CD8-positive, alpha-beta memory T cell (primary cell): ENCODE measurements at regions not wholly inside any gene's neighbourhood (a gene's known extent, or its start where the extent isn't known, plus 50 kb on each side); places are given as distances from the start of the nearest gene placed in this dataset.

Experiments used
- CTCF ChIA-PET: fragments of 350-600 bp; sonication (Branson Sonifier 250); formaldehyde crosslinking; loops from one replicate; lab custom pipeline; 2021; ENCODE audit warnings: antibody characterized with exemption; lab: Charles Lee
- POLR2A ChIA-PET: fragments of 350-600 bp; sonication (Branson Sonifier 250); formaldehyde crosslinking; loops from one replicate; lab custom pipeline; 2021; ENCODE audit warnings: antibody characterized with exemption; lab: Charles Lee
- DNase-seq, 5 donors: peaks; one replicate each; pipeline versions ENCODE4 v3.0.0 to v3.0.0-alpha.2; 2020 to 2022; ENCODE audit warnings: mixed read lengths in 1 of 5
- H3K27ac ChIP-seq: one replicate; pipeline ENCODE4 v1.7.0; 2013; ENCODE audit warnings: low read depth, mild to moderate bottlenecking, low read length, moderate library complexity
- H3K27me3 ChIP-seq: 2 replicates; pipeline ENCODE4 v1.7.0; 2013; ENCODE audit warnings: low read length, mild to moderate bottlenecking; ENCODE audit not compliant: insufficient read depth, poor library complexity, severe bottlenecking
- H3K36me3 ChIP-seq: 2 replicates; pipeline ENCODE4 v1.7.0; 2013; ENCODE audit warnings: mild to moderate bottlenecking, low read length, moderate library complexity; ENCODE audit not compliant: insufficient read depth
- H3K4me1 ChIP-seq: 2 replicates; pipeline ENCODE4 v1.7.0; 2013; ENCODE audit warnings: mild to moderate bottlenecking, low read length, moderate library complexity; ENCODE audit not compliant: insufficient read depth
- H3K4me3 ChIP-seq: 2 replicates; pipeline ENCODE4 v1.7.0; 2013; ENCODE audit warnings: mild to moderate bottlenecking, low read length
- H3K9me3 ChIP-seq: 2 replicates; pipeline ENCODE4 v1.7.0; 2013; ENCODE audit warnings: mild to moderate bottlenecking, low read length
- H3K27ac Mint-ChIP-seq, 8 donors: one replicate each; pipeline ENCODE4 v1.8.0; 2020 to 2021; ENCODE audit warnings: mixed read lengths in 8 of 8, mild to moderate bottlenecking in 6 of 8, inconsistent platforms in 3 of 8, moderate library complexity in 3 of 8
- H3K27me3 Mint-ChIP-seq, 2 donors: one replicate each; pipeline ENCODE4 v1.8.0; 2020 to 2021; ENCODE audit warnings: mixed read lengths in 2 of 2, mild to moderate bottlenecking in 1 of 2, moderate library complexity in 1 of 2
- H3K36me3 Mint-ChIP-seq, 3 donors: one replicate each; pipeline ENCODE4 v1.8.0; 2020 to 2021; ENCODE audit warnings: mixed read lengths in 3 of 3, inconsistent platforms in 1 of 3, mild to moderate bottlenecking in 1 of 3
- H3K4me1 Mint-ChIP-seq, 3 donors: one replicate each; pipeline ENCODE4 v1.8.0; 2020 to 2021; ENCODE audit warnings: mixed read lengths in 3 of 3, inconsistent platforms in 1 of 3, mild to moderate bottlenecking in 1 of 3
- H3K4me3 Mint-ChIP-seq, 7 donors: one replicate each; pipeline ENCODE4 v1.8.0; 2020 to 2021; ENCODE audit warnings: mixed read lengths in 7 of 7, mild to moderate bottlenecking in 6 of 7, moderate library complexity in 4 of 7, inconsistent platforms in 2 of 7
- H3K9me3 Mint-ChIP-seq, 5 donors: one replicate each; pipeline ENCODE4 v1.8.0; 2020 to 2022; ENCODE audit warnings: mixed read lengths in 5 of 5, mild to moderate bottlenecking in 3 of 5, moderate library complexity in 2 of 5, inconsistent platforms in 1 of 5

DNA sequence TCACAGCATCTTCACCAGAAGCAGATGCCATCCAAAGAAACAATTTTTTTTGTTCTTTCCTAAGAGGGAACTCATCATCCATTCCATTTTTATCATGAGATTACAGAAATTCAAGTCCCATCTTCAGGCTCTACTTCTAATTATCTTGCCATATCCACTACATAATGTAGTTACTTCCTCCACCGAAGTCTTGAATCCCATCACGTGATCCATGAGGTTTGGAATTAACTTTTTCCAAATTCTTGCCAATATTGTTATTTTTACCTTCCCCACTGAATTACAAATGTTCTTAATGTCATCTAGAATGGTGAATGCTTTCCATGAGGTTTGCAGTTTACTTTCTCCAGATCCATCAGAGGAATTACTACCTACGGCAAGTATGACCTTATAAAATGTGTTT lies 1014.7 kb upstream of the LRRN3 start:
- H3K9me3 Mint-ChIP-seq = peaks cover 0 to 6% (median 0%) of the 10 kb centered on the region in 5 donors
- Histone ChIP-seq H3K27me3 (no peaks in the 10 kb centered on the region), H3K4me3 (no peak overlapping the region), H3K4me1 (no peaks in the 10 kb centered on the region), H3K27ac (no peak overlapping the region), H3K36me3 (no peaks in the 10 kb centered on the region), H3K9me3 (no peaks in the 10 kb centered on the region)
- H3K4me1 Mint-ChIP-seq = no peaks in the 10 kb centered on the region
- no peaks in the 10 kb centered on the region for H3K36me3 Mint-ChIP-seq
- DNase-seq = no peak
- CTCF ChIA-PET = no interaction called here
- POLR2A ChIA-PET = no interaction called here
- H3K4me3 Mint-ChIP-seq = no peak overlapping the region
- H3K27ac Mint-ChIP-seq = no peak overlapping the region
- no peaks in the 10 kb centered on the region for H3K27me3 Mint-ChIP-seq

DNA sequence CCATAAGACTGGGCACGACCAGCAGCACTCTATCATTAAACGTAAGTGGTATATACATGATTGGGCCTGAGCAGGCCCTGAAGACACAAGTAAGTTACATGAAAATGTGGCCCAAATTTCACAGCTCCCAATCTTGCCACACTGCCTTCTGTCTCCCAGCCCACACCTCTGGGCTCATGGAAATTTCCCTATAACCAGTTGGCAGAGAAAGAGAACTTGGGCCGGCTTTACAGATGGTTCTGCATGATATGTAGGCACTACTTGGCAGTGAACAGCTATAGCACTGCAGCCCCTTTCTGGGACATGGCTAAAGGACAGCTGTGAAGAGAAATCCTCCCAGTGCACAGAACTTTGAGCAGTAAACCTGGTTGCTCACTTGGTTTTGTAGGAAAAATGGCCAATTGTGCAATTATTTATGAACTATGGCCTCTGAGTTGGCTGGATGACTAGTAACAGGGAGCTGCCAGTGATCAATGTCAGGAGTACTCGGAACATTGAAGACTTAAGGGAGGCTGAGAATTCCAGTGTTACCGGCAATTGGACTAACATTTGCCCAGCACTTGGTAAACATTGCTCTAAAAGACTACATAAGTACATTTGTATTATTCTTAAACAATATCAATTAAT lies 1006.6 kb upstream of the LRRN3 start:
- Histone ChIP-seq H3K27ac (no peak overlapping the region), H3K9me3 (no peaks in the 10 kb centered on the region), H3K27me3 (no peaks in the 10 kb centered on the region), H3K4me1 (no peaks in the 10 kb centered on the region), H3K4me3 (no peak overlapping the region), H3K36me3 (no peaks in the 10 kb centered on the region)
- peaks cover 0 to 2% (median 0%) of the 10 kb centered on the region in 5 donors for H3K9me3 Mint-ChIP-seq
- no peak for DNase-seq
- ChIA-PET CTCF (no interaction called here), POLR2A (no interaction called here)
- H3K27me3 Mint-ChIP-seq = no peaks in the 10 kb centered on the region
- H3K4me3 Mint-ChIP-seq = no peak overlapping the region
- H3K27ac Mint-ChIP-seq = no peak overlapping the region
- no peaks in the 10 kb centered on the region for H3K36me3 Mint-ChIP-seq
- H3K4me1 Mint-ChIP-seq = no peaks in the 10 kb centered on the region

DNA sequence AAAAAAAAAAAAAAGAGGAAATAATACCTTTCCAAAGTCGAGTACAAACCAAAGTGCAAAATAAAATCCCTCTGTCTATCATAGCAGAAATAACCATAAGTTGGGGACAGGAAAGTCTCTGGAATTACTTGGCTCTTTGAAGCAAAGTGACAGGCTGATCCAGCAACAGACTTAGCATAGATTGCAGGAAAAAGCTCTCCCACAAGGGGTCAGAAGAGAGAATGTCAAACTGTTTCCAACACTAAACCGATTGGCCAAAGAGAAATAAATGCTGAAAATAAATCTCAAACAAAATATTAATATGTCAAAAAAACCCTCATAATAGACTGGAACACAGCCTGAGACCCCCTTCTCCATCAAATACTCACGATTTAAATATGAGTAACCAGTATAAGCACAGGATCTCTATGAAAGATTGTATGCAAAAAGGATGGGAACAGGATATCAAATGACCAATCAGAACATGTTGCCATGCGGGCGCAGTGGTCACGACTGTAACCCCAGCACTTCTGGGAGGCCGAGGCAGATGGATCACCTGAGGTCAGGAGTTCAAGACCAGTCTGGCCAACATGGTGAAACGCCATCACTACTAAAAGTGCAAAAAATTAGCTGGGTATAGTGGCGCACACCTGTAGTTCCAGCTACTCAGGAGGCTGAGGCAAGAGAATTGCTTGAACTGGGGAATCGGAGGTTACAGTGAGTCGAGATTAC lies 1000.7 kb upstream of the LRRN3 start:
- Histone ChIP-seq H3K36me3 (no peaks in the 10 kb centered on the region), H3K4me3 (no peak overlapping the region), H3K27me3 (no peaks in the 10 kb centered on the region), H3K27ac (no peak overlapping the region), H3K4me1 (no peaks in the 10 kb centered on the region), H3K9me3 (no peaks in the 10 kb centered on the region)
- no peak overlapping the region for H3K4me3 Mint-ChIP-seq
- no peaks in the 10 kb centered on the region for H3K4me1 Mint-ChIP-seq
- H3K27ac Mint-ChIP-seq = no peak overlapping the region
- no peaks in the 10 kb centered on the region for H3K27me3 Mint-ChIP-seq
- POLR2A ChIA-PET = no interaction called here
- no peaks in the 10 kb centered on the region for H3K36me3 Mint-ChIP-seq
- CTCF ChIA-PET = no interaction called here
- no peak for DNase-seq
- peaks cover 0 to 2% (median 0%) of the 10 kb centered on the region in 5 donors for H3K9me3 Mint-ChIP-seq

DNA sequence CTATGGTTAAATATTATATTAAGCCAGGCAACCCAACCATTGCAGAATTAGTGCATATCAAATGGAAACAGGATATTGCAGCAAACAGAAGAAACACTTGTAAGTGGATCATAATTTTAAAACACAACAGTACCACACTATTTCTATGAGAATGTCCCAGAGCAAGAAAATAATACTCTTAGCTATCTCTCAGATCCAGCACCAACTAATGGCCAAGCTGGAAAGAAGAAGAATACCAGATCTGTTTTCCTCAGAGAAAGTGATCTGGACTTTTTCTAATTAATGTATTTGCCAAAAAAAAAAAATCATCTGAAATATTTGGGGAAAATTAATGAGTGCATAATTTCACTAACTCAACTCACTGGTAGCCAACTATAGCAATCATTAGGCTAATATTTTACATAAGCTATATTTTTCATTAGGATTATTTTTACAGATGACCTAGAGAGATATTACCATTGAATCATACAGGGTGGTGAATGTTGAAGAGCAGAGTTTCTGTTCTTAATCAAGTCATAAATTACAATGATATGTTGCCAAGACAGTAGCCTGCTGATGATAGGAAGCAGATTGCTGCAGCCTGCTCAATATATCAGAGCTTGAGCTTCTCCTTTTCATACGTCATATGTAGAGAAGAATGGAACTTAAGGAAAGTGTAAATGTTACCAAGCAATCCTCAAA lies 995.4 kb upstream of the LRRN3 start:
- no peak overlapping the region for H3K4me3 Mint-ChIP-seq
- H3K27me3 Mint-ChIP-seq = no peaks in the 10 kb centered on the region
- H3K4me1 Mint-ChIP-seq = no peaks in the 10 kb centered on the region
- no peak overlapping the region for H3K27ac Mint-ChIP-seq
- ChIA-PET CTCF (no interaction called here), POLR2A (no interaction called here)
- H3K9me3 Mint-ChIP-seq = peaks cover 0 to 8% (median 2%) of the 10 kb centered on the region in 5 donors
- Histone ChIP-seq H3K27ac (no peak overlapping the region), H3K9me3 (no peaks in the 10 kb centered on the region), H3K4me1 (no peaks in the 10 kb centered on the region), H3K27me3 (no peaks in the 10 kb centered on the region), H3K4me3 (no peak overlapping the region), H3K36me3 (no peaks in the 10 kb centered on the region)
- DNase-seq = no peak
- no peaks in the 10 kb centered on the region for H3K36me3 Mint-ChIP-seq

DNA sequence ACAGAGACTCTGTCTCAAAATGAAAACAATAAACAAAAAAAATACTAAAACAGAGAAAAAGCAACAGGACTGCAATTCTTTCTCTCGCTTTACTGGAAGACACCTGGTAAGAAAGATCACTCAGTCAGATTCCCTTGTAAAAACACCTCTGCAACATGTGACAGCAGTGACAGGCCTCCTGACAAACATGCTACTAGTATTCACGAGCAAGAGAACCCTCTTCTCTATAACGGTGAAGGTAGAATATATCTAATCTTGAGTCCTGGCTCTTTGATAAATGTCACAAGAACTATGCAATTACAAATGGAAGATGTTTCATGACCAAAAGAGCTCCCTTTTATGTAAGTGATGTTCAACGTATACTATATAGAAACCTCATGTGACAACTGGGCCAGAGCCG lies 986.7 kb upstream of the LRRN3 start:
- Histone ChIP-seq H3K4me1 (no peaks in the 10 kb centered on the region), H3K4me3 (no peak overlapping the region), H3K27me3 (no peaks in the 10 kb centered on the region), H3K9me3 (no peaks in the 10 kb centered on the region), H3K36me3 (no peaks in the 10 kb centered on the region), H3K27ac (no peak overlapping the region)
- Mint-ChIP-seq H3K36me3 (no peaks in the 10 kb centered on the region), H3K4me1 (no peaks in the 10 kb centered on the region), H3K4me3 (no peak overlapping the region), H3K27me3 (no peaks in the 10 kb centered on the region), H3K27ac (no peak overlapping the region), H3K9me3 (peaks cover 0 to 6% (median 0%) of the 10 kb centered on the region in 5 donors)
- no peak for DNase-seq
- CTCF ChIA-PET = no interaction called here
- POLR2A ChIA-PET = no interaction called here

DNA sequence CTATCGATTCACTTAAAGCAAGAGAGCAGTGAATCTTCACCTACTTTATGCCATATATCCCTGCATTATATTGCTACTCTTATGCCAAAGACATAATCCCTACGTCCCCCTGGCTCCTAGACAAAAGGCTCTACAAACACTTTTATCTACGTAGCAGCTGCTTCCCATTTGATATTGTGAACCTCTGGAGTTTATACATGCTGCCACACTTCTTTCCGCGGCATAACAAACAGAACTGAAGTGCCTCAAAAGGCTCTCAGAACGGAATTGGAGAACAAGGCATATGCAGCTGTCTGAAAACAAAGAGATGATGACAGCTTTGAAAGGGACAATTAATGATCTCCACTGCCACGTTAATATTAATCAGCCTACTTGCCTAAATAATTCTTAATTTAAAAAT lies 985.6 kb upstream of the LRRN3 start:
- no peak overlapping the region for H3K27ac Mint-ChIP-seq
- CTCF ChIA-PET = no interaction called here
- no peaks in the 10 kb centered on the region for H3K27me3 Mint-ChIP-seq
- no peaks in the 10 kb centered on the region for H3K4me1 Mint-ChIP-seq
- no peak overlapping the region for H3K4me3 ChIP-seq
- H3K4me3 Mint-ChIP-seq = no peak overlapping the region
- H3K36me3 ChIP-seq = no peaks in the 10 kb centered on the region
- no peaks in the 10 kb centered on the region for H3K9me3 ChIP-seq
- POLR2A ChIA-PET = no interaction called here
- no peak for DNase-seq
- peaks cover 0 to 6% (median 0%) of the 10 kb centered on the region in 5 donors for H3K9me3 Mint-ChIP-seq
- no peak overlapping the region for H3K27ac ChIP-seq
- no peaks in the 10 kb centered on the region for H3K4me1 ChIP-seq
- no peaks in the 10 kb centered on the region for H3K36me3 Mint-ChIP-seq
- H3K27me3 ChIP-seq = no peaks in the 10 kb centered on the region

DNA sequence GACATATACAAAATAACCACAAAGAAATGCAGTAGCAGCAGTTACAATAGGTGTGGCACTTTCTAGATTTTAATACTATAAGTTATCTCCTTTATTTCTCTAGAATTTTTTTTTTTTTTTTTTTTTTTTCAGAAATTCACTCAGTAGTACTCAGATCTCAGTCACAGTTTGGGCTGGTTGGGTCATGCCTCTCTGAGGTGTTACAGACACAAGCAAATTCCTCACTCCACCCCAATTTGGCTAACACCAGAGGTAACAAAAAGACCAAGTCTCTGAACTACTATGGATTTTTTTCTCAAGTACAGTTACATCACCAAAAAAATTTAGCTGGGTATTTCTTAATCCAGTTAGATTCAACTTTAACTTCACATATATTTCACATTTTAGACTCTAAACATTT lies 985.1 kb upstream of the LRRN3 start:
- no peaks in the 10 kb centered on the region for H3K4me1 ChIP-seq
- CTCF ChIA-PET = no interaction called here
- no peaks in the 10 kb centered on the region for H3K27me3 ChIP-seq
- H3K4me3 Mint-ChIP-seq = no peak overlapping the region
- H3K36me3 Mint-ChIP-seq = no peaks in the 10 kb centered on the region
- H3K4me3 ChIP-seq = no peak overlapping the region
- DNase-seq = no peak
- H3K27ac ChIP-seq = no peak overlapping the region
- no peaks in the 10 kb centered on the region for H3K36me3 ChIP-seq
- no peaks in the 10 kb centered on the region for H3K4me1 Mint-ChIP-seq
- H3K27me3 Mint-ChIP-seq = no peaks in the 10 kb centered on the region
- H3K27ac Mint-ChIP-seq = no peak overlapping the region
- H3K9me3 ChIP-seq = no peaks in the 10 kb centered on the region
- POLR2A ChIA-PET = no interaction called here
- H3K9me3 Mint-ChIP-seq = peaks cover 0 to 2% (median 0%) of the 10 kb centered on the region in 5 donors

DNA sequence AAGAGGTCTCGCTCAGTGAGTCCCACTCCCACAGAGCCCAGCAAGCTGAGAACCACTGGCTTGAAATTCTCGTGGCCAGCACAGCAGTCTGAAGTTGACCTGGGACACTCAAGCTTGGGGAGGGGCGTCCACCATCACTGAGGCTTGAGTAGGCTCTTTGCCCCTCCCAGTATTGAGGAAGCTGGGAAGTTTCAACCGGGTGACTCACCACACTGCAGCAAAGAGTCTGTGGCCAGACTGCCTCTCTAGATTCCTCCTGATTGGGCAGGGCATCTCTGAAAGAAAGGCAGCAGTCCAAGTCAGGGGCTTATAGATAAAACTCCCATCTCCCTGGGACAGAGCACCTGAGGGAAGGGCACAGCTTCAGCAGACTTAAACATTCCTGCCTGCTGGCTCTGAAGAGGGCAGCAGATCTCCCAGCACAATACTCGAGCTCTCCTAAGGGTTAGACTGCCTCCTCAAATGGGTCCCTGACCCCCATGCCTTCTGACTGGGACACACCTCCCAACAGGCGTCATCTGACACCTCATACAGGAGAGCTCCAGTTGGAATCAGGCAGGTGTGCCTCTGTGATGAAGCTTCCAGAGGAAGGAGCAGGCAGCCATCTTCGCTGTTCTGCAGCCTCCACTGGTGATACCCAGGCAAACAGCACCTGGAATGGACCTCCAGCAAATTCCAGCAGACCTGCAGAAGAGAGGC lies 970.9 kb upstream of the LRRN3 start:
- no peak for DNase-seq
- Mint-ChIP-seq H3K4me3 (no peak overlapping the region), H3K9me3 (peaks cover 3 to 13% (median 7%) of the 10 kb centered on the region in 5 donors), H3K36me3 (no peaks in the 10 kb centered on the region), H3K27ac (no peak overlapping the region), H3K27me3 (peaks cover 0 to 2% of the 10 kb centered on the region in 2 donors), H3K4me1 (no peaks in the 10 kb centered on the region)
- ChIA-PET CTCF (interaction anchor here (2.1 kb wide), 1 partner anchor 10 kb away, joined by 6 read pairs; no protein-coding TSS in a partner anchor), POLR2A (no interaction called here)
- no peaks in the 10 kb centered on the region for H3K9me3 ChIP-seq
- no peak overlapping the region for H3K27ac ChIP-seq
- H3K4me1 ChIP-seq = no peaks in the 10 kb centered on the region
- H3K36me3 ChIP-seq = no peaks in the 10 kb centered on the region
- H3K27me3 ChIP-seq = no peaks in the 10 kb centered on the region
- no peak overlapping the region for H3K4me3 ChIP-seq
